ENCODE measurements at regions not wholly inside any gene's neighbourhood (a gene's known extent, or its start where the extent isn't known, plus 50 kb on each side); places are given as distances from the start of the nearest gene placed in this dataset.
A peak's percentile ranks its signal among the peaks of the same experiment; 100 is the strongest.
"Not testable (repeated sequence)": the region's sequence is repeated elsewhere in the genome, so short reads cannot be mapped to it uniquely, and the experiment has no call there.

- H3K9me3 ChIP-seq (replicated peaks) = peaks cover 12% of the 10 kb centered on the region
- no peaks in the 10 kb centered on the region for H3K36me3 ChIP-seq
- H3K4me1 ChIP-seq = no peaks in the 10 kb centered on the region
- intact Hi-C loops (cut with micrococcal nuclease) = no loop called here
- H3K4me3 ChIP-seq = no peak overlapping the region
- H3K27me3 ChIP-seq (ENCODE audit: low read depth) = no peaks in the 10 kb centered on the region
- TF ChIP-seq CTCF (IDR thresholded peaks at IDR 0.05; ENCODE audit: borderline replicate concordance) = peak; percentile 31
- no peak for DNase-seq
- H3K27ac ChIP-seq (replicated peaks) = no peak overlapping the region
These were observed 429.2 kb downstream of the OTOL1 start for GRCh38 chr3:161925749-161926360.

GRCh38 chr3:161927131-161927530 lies 430.5 kb downstream of the OTOL1 start:
- Histone ChIP-seq H3K4me1 (no peaks in the 10 kb centered on the region), H3K9me3 (replicated peaks) (peaks cover 12% of the 10 kb centered on the region), H3K4me3 (no peak overlapping the region), H3K27me3 (ENCODE audit: low read depth) (no peaks in the 10 kb centered on the region), H3K27ac (replicated peaks) (no peak overlapping the region), H3K36me3 (no peaks in the 10 kb centered on the region)
- TF ChIP-seq CTCF (IDR thresholded peaks at IDR 0.05; ENCODE audit: borderline replicate concordance) = no peak
- DNase-seq = no peak
- intact Hi-C loops (cut with micrococcal nuclease) = no loop called here

GRCh38 chr3:161939918-161940620 lies 443.5 kb downstream of the OTOL1 start:
- no peak for DNase-seq
- H3K36me3 ChIP-seq = no peaks in the 10 kb centered on the region
- intact Hi-C loops (cut with micrococcal nuclease) = no loop called here
- H3K4me3 ChIP-seq = no peak overlapping the region
- H3K4me1 ChIP-seq = no peaks in the 10 kb centered on the region
- H3K9me3 ChIP-seq (replicated peaks) = peaks cover 12% of the 10 kb centered on the region
- no peaks in the 10 kb centered on the region for H3K27me3 ChIP-seq (ENCODE audit: low read depth)
- TF ChIP-seq CTCF (IDR thresholded peaks at IDR 0.05; ENCODE audit: borderline replicate concordance) = no peak
- no peak overlapping the region for H3K27ac ChIP-seq (replicated peaks)

DNA sequence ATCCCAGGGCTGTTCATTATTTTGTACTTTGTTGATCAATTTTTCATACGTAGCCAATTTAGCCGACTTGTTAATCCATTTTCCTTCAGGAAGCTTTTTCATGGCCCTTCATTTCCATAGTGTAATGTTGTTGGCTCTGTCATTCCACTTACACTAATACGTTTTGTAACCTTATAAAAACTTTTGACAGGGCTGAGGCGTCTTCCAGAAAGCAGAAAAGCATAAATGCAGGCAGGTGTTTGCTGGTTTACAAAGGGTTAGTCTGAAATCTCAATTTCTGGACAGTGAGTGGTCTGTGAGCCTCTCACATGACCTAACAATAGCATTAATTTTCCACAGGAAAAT lies 444.0 kb downstream of the OTOL1 start:
- Histone ChIP-seq H3K9me3 (replicated peaks) (peaks cover 15% of the 10 kb centered on the region), H3K4me1 (no peaks in the 10 kb centered on the region), H3K27me3 (ENCODE audit: low read depth) (no peaks in the 10 kb centered on the region), H3K4me3 (no peak overlapping the region), H3K36me3 (no peaks in the 10 kb centered on the region), H3K27ac (replicated peaks) (no peak overlapping the region)
- intact Hi-C loops (cut with micrococcal nuclease) = no loop called here
- no peak for DNase-seq
- no peak for TF ChIP-seq CTCF (IDR thresholded peaks at IDR 0.05; ENCODE audit: borderline replicate concordance)

DNA sequence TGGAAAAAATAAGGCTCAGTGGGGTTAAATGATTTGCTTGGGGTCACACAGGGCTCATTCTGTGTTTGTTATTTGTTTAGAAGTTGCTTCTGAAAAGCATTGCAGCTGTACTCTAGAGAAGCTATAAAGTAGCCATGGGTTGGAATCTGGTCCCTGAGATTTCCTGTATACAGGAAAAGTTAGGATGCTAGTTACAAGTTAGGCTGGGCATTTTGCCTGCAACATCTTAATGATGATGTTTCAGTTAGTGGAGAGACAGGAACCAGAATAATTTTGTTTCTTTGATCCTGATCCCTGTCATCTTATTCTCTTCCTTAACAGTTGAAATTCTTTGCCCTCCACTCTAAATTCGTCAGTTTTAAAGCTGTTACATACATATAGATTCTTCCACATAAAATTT lies 445.3 kb downstream of the OTOL1 start:
- Histone ChIP-seq H3K4me3 (no peak overlapping the region), H3K4me1 (no peaks in the 10 kb centered on the region), H3K27me3 (ENCODE audit: low read depth) (no peaks in the 10 kb centered on the region), H3K27ac (replicated peaks) (no peak overlapping the region), H3K9me3 (replicated peaks) (peaks cover 19% of the 10 kb centered on the region), H3K36me3 (no peaks in the 10 kb centered on the region)
- DNase-seq = no peak
- intact Hi-C loops (cut with micrococcal nuclease) = no loop called here
- TF ChIP-seq CTCF (IDR thresholded peaks at IDR 0.05; ENCODE audit: borderline replicate concordance) = no peak

DNA sequence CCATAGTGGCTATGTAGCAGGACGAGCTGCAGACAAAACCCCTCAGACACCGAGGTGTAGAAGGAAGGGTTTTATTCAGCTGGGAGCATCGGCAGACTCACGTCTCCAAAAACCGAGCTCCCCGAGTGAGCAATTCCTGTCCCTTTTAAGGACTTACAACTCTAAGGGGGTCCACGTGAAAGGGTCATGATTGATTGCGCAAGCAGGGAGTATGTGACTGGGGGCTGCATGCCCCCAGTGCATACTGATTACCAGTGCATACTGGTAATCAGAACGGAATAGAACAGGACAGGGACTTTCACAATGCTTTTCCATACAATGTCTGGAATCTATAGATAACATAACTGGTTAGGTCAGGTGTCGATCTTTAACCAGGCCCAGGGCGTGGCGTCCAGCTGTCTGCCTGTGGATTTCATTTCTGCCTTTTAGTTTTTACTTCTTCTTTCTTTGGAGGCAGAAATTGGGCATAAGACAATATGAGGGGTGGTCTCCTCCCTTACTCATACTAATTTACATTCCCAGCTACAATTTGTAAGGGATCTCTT lies 447.3 kb downstream of the OTOL1 start:
- H3K27ac ChIP-seq (replicated peaks); H3K36me3 ChIP-seq; intact Hi-C loops (cut with micrococcal nuclease); DNase-seq; H3K4me3 ChIP-seq; H3K4me1 ChIP-seq; H3K27me3 ChIP-seq (ENCODE audit: low read depth): not testable (repeated sequence)
- H3K9me3 ChIP-seq (replicated peaks) = peaks cover 10% of the 10 kb centered on the region
